ENCODE measurements at regions not wholly inside any gene's neighbourhood (a gene's known extent, or its start where the extent isn't known, plus 50 kb on each side); places are given as distances from the start of the nearest gene placed in this dataset.

DNA sequence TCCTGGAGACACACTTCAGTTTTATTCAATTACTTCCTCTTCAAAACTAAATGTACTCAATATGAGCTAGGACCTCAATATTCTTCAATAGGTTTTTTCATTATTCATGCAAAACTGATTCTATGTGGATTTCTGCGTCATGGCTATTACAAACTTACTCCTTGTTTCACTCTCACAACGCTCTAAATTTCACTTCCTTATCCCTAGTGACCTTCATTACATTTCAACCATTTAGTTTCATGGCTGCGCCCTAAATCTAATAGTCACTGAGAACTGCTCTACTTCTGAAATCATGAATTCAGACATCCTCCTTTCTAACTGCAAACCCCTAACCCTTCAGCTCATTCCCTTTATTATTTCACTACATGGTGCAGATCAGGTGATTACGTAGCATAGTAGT lies 93.9 kb downstream of the SLC25A46 start:
- TF ChIP-seq, protein P1, sequence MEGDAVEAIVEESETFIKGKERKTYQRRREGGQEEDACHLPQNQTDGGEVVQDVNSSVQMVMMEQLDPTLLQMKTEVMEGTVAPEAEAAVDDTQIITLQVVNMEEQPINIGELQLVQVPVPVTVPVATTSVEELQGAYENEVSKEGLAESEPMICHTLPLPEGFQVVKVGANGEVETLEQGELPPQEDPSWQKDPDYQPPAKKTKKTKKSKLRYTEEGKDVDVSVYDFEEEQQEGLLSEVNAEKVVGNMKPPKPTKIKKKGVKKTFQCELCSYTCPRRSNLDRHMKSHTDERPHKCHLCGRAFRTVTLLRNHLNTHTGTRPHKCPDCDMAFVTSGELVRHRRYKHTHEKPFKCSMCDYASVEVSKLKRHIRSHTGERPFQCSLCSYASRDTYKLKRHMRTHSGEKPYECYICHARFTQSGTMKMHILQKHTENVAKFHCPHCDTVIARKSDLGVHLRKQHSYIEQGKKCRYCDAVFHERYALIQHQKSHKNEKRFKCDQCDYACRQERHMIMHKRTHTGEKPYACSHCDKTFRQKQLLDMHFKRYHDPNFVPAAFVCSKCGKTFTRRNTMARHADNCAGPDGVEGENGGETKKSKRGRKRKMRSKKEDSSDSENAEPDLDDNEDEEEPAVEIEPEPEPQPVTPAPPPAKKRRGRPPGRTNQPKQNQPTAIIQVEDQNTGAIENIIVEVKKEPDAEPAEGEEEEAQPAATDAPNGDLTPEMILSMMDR (IDR thresholded peaks at IDR 0.05) = no peak
- TF ChIP-seq POLR2A (IDR thresholded peaks at IDR 0.05) = no peak
